IMR-90 (cell line): ENCODE measurements at regions not wholly inside any gene's neighbourhood (a gene's known extent, or its start where the extent isn't known, plus 50 kb on each side); places are given as distances from the start of the nearest gene placed in this dataset.
A peak's percentile ranks its signal among the peaks of the same experiment; 100 is the strongest.

ENCODE experiments used
- ATAC-seq: fragments of 200-7000 bp; cut with Tn5 transposase; 2 replicates; pipeline ENCODE4 v1.9.1; 2020; ENCODE audit warnings: low read depth, mild to moderate bottlenecking, moderate library complexity
- BruUV-seq: library from RNA; stranded (reverse); fragments of 400-500 nt; replicated peaks from 2 replicates; lab custom pipeline; 2021; lab: Mats Ljungman, UMichigan
- CTCF ChIA-PET: fragments of 300-600 bp; formaldehyde crosslinking; extraction: SDS; loops from one replicate; lab custom pipeline; 2021; ENCODE audit warnings: antibody characterized with exemption; lab: Yijun Ruan, JAX
- POLR2A ChIA-PET: fragments of 300-600 bp; sonication (Branson Sonifier 250); formaldehyde crosslinking; loops from one replicate; lab custom pipeline; 2022; ENCODE audit warnings: antibody characterized with exemption; ENCODE audit not compliant: unreplicated experiment; lab: Charles Lee
- DNase-seq: peaks from one replicate; pipeline ENCODE4 v3.0.0; 2013
- H2AFZ ChIP-seq: replicated peaks from 2 replicates; pipeline ENCODE3; 2013; ENCODE audit warnings: low read length, mild to moderate bottlenecking; ENCODE audit not compliant: poor library complexity
- H2AK5ac ChIP-seq: 2 replicates; pipeline ENCODE4 v1.6.1; 2013; ENCODE audit warnings: low read depth, low read length, inconsistent platforms
- H2AK9ac ChIP-seq: replicated peaks from 2 replicates; pipeline ENCODE3; 2013; ENCODE audit warnings: mild to moderate bottlenecking, low read depth, low read length, moderate library complexity; ENCODE audit not compliant: poor library complexity
- H2BK120ac ChIP-seq: 2 replicates; pipeline ENCODE4 v1.6.1; 2013; ENCODE audit warnings: low read depth, low read length, inconsistent platforms
- H2BK15ac ChIP-seq: 3 replicates; pipeline ENCODE4 v1.6.1; 2013; ENCODE audit warnings: low read depth, low read length, inconsistent platforms
- H2BK20ac ChIP-seq: 2 replicates; pipeline ENCODE4 v1.6.1; 2013; ENCODE audit warnings: low read depth, mild to moderate bottlenecking, inconsistent platforms, low read length, moderate library complexity
- H2BK5ac ChIP-seq: 2 replicates; pipeline ENCODE4 v1.6.1; 2013; ENCODE audit warnings: mild to moderate bottlenecking, low read depth, low read length, inconsistent platforms; ENCODE audit not compliant: poor library complexity, severe bottlenecking
- H3K14ac ChIP-seq: replicated peaks from 2 replicates; pipeline ENCODE4 v1.6.1; 2013; ENCODE audit warnings: low read depth, low read length, inconsistent platforms
- H3K18ac ChIP-seq: 2 replicates; pipeline ENCODE4 v1.6.1; 2013; ENCODE audit warnings: low read depth, low read length, control low read depth
- H3K23ac ChIP-seq: 2 replicates; pipeline ENCODE4 v1.6.1; 2013; ENCODE audit warnings: low read depth, low read length, inconsistent platforms
- H3K27ac ChIP-seq: 2 replicates; pipeline ENCODE4 v1.5.1; 2013; ENCODE audit warnings: mild to moderate bottlenecking, control low read depth, low read length; ENCODE audit not compliant: insufficient read depth
- H3K27me3 ChIP-seq: 2 replicates; pipeline ENCODE4 v1.6.1; 2013; ENCODE audit warnings: low read length; ENCODE audit not compliant: control insufficient read depth, insufficient read depth
- H3K36me3 ChIP-seq: 2 replicates; pipeline ENCODE4 v1.6.1; 2013; ENCODE audit warnings: low read length, mixed read lengths; ENCODE audit not compliant: control insufficient read depth, insufficient read depth
- H3K4ac ChIP-seq: 2 replicates; pipeline ENCODE4 v1.6.1; 2013; ENCODE audit warnings: low read depth, low read length, inconsistent platforms
- H3K4me1 ChIP-seq: 2 replicates; pipeline ENCODE4 v1.6.1; 2013; ENCODE audit warnings: low read length, mixed read lengths; ENCODE audit not compliant: control insufficient read depth, insufficient read depth
- H3K4me2 ChIP-seq: 2 replicates; pipeline ENCODE4 v1.6.1; 2013; ENCODE audit warnings: low read depth, mild to moderate bottlenecking, control low read depth, low read length, moderate library complexity
- H3K4me3 ChIP-seq: 2 replicates; pipeline ENCODE4 v1.5.1; 2013; ENCODE audit warnings: low read depth, mild to moderate bottlenecking, control low read depth, low read length, moderate library complexity; ENCODE audit not compliant: insufficient read depth
- H3K56ac ChIP-seq: 2 replicates; pipeline ENCODE4 v1.6.1; 2013; ENCODE audit warnings: low read length, inconsistent platforms; ENCODE audit not compliant: insufficient read depth; ENCODE audit errors: extremely low read depth
- H3K79me1 ChIP-seq, 2 experiments: 2 replicates each; pipeline ENCODE4 v1.6.1; 2013; ENCODE audit warnings: low read length in 2 of 2, inconsistent platforms in 1 of 2, low read depth in 1 of 2
- H3K9ac ChIP-seq: 2 replicates; pipeline ENCODE4 v1.6.1; 2013; ENCODE audit warnings: low read depth, low read length, control low read depth
- H3K9me1 ChIP-seq: 2 replicates; pipeline ENCODE4 v1.6.1; 2013; ENCODE audit warnings: low read length, inconsistent platforms; ENCODE audit not compliant: insufficient read depth
- H3K9me3 ChIP-seq: 2 replicates; pipeline ENCODE4 v1.6.1; 2013; ENCODE audit warnings: low read length; ENCODE audit not compliant: control insufficient read depth, insufficient read depth
- H4K20me1 ChIP-seq: 2 replicates; pipeline ENCODE4 v1.6.1; 2013; ENCODE audit warnings: low read length, inconsistent platforms; ENCODE audit not compliant: insufficient read depth
- H4K5ac ChIP-seq: 2 replicates; pipeline ENCODE4 v1.6.1; 2013; ENCODE audit warnings: mild to moderate bottlenecking, low read depth, low read length, control low read depth
- H4K8ac ChIP-seq, 2 experiments: 2 replicates each; pipeline ENCODE4 v1.6.1; 2013; ENCODE audit warnings: low read depth in 2 of 2, low read length in 2 of 2, control low read depth in 1 of 2, inconsistent platforms in 1 of 2
- H4K91ac ChIP-seq: 2 replicates; pipeline ENCODE4 v1.6.1; 2013; ENCODE audit warnings: low read depth, low read length, inconsistent platforms; ENCODE audit not compliant: insufficient read depth
- BHLHE40 ChIP-seq: fragments of 150-350 bp; IDR thresholded peaks from 2 replicates; pipeline ENCODE4 v1.6.1; 2016; ENCODE audit warnings: mild to moderate bottlenecking, low read depth, low read length
- CTCF ChIP-seq: conservative IDR thresholded peaks from 2 replicates; pipeline ENCODE4 v1.5.1; 2012; ENCODE audit warnings: mild to moderate bottlenecking, low read depth, low read length, improper control_type of control experiment
- ELK1 ChIP-seq: fragments of 150-350 bp; IDR thresholded peaks from 2 replicates; pipeline ENCODE4 v1.6.1; 2016; ENCODE audit warnings: low read depth, mild to moderate bottlenecking, low read length, moderate library complexity, borderline replicate concordance
- FOS ChIP-seq: fragments of 150-350 bp; IDR thresholded peaks from 2 replicates; pipeline ENCODE4 v1.6.1; 2016; ENCODE audit warnings: low read depth, low read length
- MAFK ChIP-seq: IDR thresholded peaks from 2 replicates; pipeline ENCODE4 v1.6.1; 2012; ENCODE audit warnings: low read depth, low read length, improper control_type of control experiment
- MAZ ChIP-seq: IDR thresholded peaks from 2 replicates; pipeline ENCODE4 v1.6.1; 2012; ENCODE audit warnings: low read depth, mild to moderate bottlenecking, low read length, improper control_type of control experiment, moderate library complexity, borderline replicate concordance
- MXI1 ChIP-seq: IDR thresholded peaks from 2 replicates; pipeline ENCODE4 v1.6.1; 2012; ENCODE audit warnings: low read depth, mild to moderate bottlenecking, low read length, moderate library complexity, borderline replicate concordance
- NFE2L2 ChIP-seq: fragments of 150-350 bp; IDR thresholded peaks from 2 replicates; pipeline ENCODE4 v1.6.1; 2016; ENCODE audit warnings: low read depth, mild to moderate bottlenecking, low read length
- POLR2A ChIP-seq: IDR thresholded peaks from 2 replicates; pipeline ENCODE4 v1.6.1; 2012; ENCODE audit warnings: mild to moderate bottlenecking, low read depth, low read length
- RAD21 ChIP-seq: IDR thresholded peaks from 2 replicates; pipeline ENCODE4 v1.6.1; 2012; ENCODE audit warnings: low read length, improper control_type of control experiment
- RCOR1 ChIP-seq: IDR thresholded peaks from 2 replicates; pipeline ENCODE4 v1.6.1; 2012; ENCODE audit warnings: mild to moderate bottlenecking, low read length, improper control_type of control experiment; ENCODE audit not compliant: insufficient replicate concordance
- RFX5 ChIP-seq: IDR thresholded peaks from 2 replicates; pipeline ENCODE4 v1.8.0; 2012; ENCODE audit warnings: low read depth, mild to moderate bottlenecking, low read length, moderate library complexity
- SMC3 ChIP-seq: fragments of 150-350 bp; IDR thresholded peaks from 2 replicates; pipeline ENCODE4 v1.6.1; 2016; ENCODE audit warnings: low read depth, mild to moderate bottlenecking, antibody characterized with exemption, low read length, moderate library complexity
- USF2 ChIP-seq: fragments of 150-350 bp; IDR thresholded peaks from 2 replicates; pipeline ENCODE4 v1.6.1; 2017; ENCODE audit warnings: mild to moderate bottlenecking, antibody characterized with exemption, low read length, low read depth
- WGBS, 2 experiments: methylation state at CpG; one replicate each; pipeline versions ENCODE4 v1.1.5 to v1.1.7; 2013; ENCODE audit warnings: missing lambda C conversion rate in 2 of 2; ENCODE audit not compliant: insufficient read length in 1 of 2; ENCODE audit errors: extremely low coverage in 2 of 2; 5-methylcytosine and 5-hydroxymethylcytosine counted together
- dilution Hi-C: fragments of 300-500 bp; cut with HindIII; formaldehyde crosslinking; loops from one replicate; pipeline ENCODE4 v1.14.3; 2018; ENCODE audit warnings: low sequenced_read_pairs; ENCODE audit not compliant: unreplicated experiment
- in situ Hi-C: fragments of 300-500 bp; cut with MboI; formaldehyde crosslinking; loops from 3 replicates; pipeline ENCODE4 v1.14.3; 2019; ENCODE audit warnings: low sequenced_read_pairs, inconsistent platforms, mixed read lengths
- intact Hi-C: fragments of 100-400 bp; cut with micrococcal nuclease; formaldehyde crosslinking; loops from 2 replicates; pipeline ENCODE4 v1.10.0; 2022

- no peak overlapping the region for H3K56ac ChIP-seq
- peaks cover 24% of the 10 kb centered on the region for H3K4me1 ChIP-seq
- DNase-seq (no peak), ATAC-seq (no peak)
- peak overlapping the region; percentile 49; the same call in 1 of the 3 replicates for H2BK15ac ChIP-seq
- no peaks in the 10 kb centered on the region for H3K27me3 ChIP-seq
- H2AK9ac ChIP-seq, result no peak overlapping the region
- H2BK20ac ChIP-seq, result peak overlapping the region; percentile 82
- H2BK5ac ChIP-seq, result no peak overlapping the region
- H2BK120ac ChIP-seq, result peak overlapping the region; percentile 84; the same call in 1 of the 2 replicates
- H4K20me1 ChIP-seq, result no peaks in the 10 kb centered on the region
- no peak overlapping the region for H3K4me2 ChIP-seq
- no peak overlapping the region for H3K23ac ChIP-seq
- no peak overlapping the region for H4K5ac ChIP-seq
- H3K9me3 ChIP-seq, result no peaks in the 10 kb centered on the region
- TF ChIP-seq BHLHE40 (no peak), SMC3 (no peak), CTCF (no peak), FOS (no peak), RAD21 (no peak), MXI1 (no peak), NFE2L2 (no peak), POLR2A (no peak), USF2 (no peak), ELK1 (no peak), RFX5 (no peak), MAZ (no peak), MAFK (no peak), RCOR1 (no peak)
- 72% methylated on average over 5 of the region's 14 CpGs; no CpG with 5 or more reads in 1 of the 2 experiments for WGBS, 2 experiments
- no peaks in the 10 kb centered on the region for H3K36me3 ChIP-seq
- POLR2A ChIA-PET, result interaction anchor here (0.6 to 2.4 kb wide), 2 partner anchors 113 to 117 kb away, joined by 3 to 11 read pairs; partner anchors contain the start of gene GADD45A
- 0 out of 4 replicates have a peak overlapping the region, but pooled peaks of 1 of the 2 experiments have one; percentile 14 for H4K8ac ChIP-seq
- dilution Hi-C loops, result no loop called here
- H3K79me1 ChIP-seq, result no peaks in the 10 kb centered on the region
- H3K9ac ChIP-seq, result no peak overlapping the region
- in situ Hi-C loops, result loop anchor here (25.0 kb wide), 1 partner anchor 115 kb away; the partner anchor contains the start of gene GADD45A
- peak overlapping the region; percentile 27; the same call in 1 of the 2 replicates for H2AK5ac ChIP-seq
- no peak overlapping the region for H2AFZ ChIP-seq
- peak overlapping the region; percentile 50; the same call in 1 of the 2 replicates for H4K91ac ChIP-seq
- H3K27ac ChIP-seq, result no peak overlapping the region
- intact Hi-C loops, result no loop called here
- H3K14ac ChIP-seq, result 0 out of 2 replicates have a peak overlapping the region, but pooled peaks have one; percentile 22
- no peak overlapping the region for H3K18ac ChIP-seq
- no peak overlapping the region for H3K4me3 ChIP-seq
- CTCF ChIA-PET, result interaction anchor here (1.0 to 3.8 kb wide), 3 partner anchors 10 to 189 kb away, joined by 3 to 16 read pairs (median 4); no protein-coding TSS in a partner anchor
- peaks cover 19% of the 10 kb centered on the region for H3K9me1 ChIP-seq
- BruUV-seq, result no TSS peak
- H3K4ac ChIP-seq, result peak overlapping the region; percentile 62
Observed at GRCh38 chr1:67571901-67572593, 113.0 kb upstream of the GADD45A start.
